ENCODE measurements at regions not wholly inside any gene's neighbourhood (a gene's known extent, or its start where the extent isn't known, plus 50 kb on each side); places are given as distances from the start of the nearest gene placed in this dataset.

DNA sequence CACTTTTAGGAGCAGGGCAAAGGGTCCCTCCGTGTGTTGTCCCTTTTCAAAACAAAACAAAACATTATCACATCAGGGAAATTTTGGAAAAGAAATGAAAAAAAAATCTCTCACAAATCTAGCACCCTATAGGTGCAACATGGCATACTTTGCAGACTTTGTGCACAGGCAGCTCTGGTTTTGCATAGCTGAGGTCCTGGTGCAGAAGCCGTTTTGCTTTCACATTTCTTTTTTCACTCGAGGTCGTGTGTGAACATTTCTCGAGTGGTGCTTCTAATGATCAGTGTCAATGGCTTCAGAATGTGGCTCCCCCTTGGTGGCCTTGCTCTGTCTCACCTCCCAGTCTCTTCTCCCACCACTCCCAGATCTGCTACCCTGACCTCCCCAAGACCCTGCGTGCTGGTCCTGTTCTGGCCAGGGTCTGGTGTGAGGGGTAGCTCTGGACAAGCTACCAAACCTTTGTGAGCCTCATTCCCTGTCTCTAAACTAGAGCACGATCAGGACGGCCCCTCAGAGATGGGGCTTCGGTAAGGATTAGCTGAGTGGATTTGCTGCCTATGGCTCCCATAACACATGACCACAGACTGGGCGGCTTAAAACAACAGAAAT is 258.0 kb downstream of the NSG2 start:
- H3K4me3 ChIP-seq (ENCODE audit: low read depth, low read length), result no peak overlapping the region
- TF ChIP-seq, protein P1, sequence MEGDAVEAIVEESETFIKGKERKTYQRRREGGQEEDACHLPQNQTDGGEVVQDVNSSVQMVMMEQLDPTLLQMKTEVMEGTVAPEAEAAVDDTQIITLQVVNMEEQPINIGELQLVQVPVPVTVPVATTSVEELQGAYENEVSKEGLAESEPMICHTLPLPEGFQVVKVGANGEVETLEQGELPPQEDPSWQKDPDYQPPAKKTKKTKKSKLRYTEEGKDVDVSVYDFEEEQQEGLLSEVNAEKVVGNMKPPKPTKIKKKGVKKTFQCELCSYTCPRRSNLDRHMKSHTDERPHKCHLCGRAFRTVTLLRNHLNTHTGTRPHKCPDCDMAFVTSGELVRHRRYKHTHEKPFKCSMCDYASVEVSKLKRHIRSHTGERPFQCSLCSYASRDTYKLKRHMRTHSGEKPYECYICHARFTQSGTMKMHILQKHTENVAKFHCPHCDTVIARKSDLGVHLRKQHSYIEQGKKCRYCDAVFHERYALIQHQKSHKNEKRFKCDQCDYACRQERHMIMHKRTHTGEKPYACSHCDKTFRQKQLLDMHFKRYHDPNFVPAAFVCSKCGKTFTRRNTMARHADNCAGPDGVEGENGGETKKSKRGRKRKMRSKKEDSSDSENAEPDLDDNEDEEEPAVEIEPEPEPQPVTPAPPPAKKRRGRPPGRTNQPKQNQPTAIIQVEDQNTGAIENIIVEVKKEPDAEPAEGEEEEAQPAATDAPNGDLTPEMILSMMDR (IDR thresholded peaks at IDR 0.05; ENCODE audit: insufficient read depth, low read depth, low read length), result no peak
- DNase-seq (ENCODE audit: low read depth), result no peak

GRCh38 chr5:174305241-174305681 is 259.8 kb downstream of the NSG2 start:
- DNase-seq (ENCODE audit: low read depth), result no peak
- TF ChIP-seq, protein P1 (IDR thresholded peaks at IDR 0.05; ENCODE audit: insufficient read depth, low read depth, low read length), result no peak

GRCh38 chr5:174306345-174307030 is 261.0 kb downstream of the NSG2 start:
- no peak for DNase-seq (ENCODE audit: low read depth)
- TF ChIP-seq, protein P1 (IDR thresholded peaks at IDR 0.05; ENCODE audit: insufficient read depth, low read depth, low read length), result no peak
- H3K4me3 ChIP-seq (ENCODE audit: low read depth, low read length), result no peak overlapping the region

More at GRCh38 chr5:174305241-174305681, 259.8 kb downstream of the NSG2 start:
- no peak overlapping the region for H3K4me3 ChIP-seq (ENCODE audit: low read depth, low read length)

DNA sequence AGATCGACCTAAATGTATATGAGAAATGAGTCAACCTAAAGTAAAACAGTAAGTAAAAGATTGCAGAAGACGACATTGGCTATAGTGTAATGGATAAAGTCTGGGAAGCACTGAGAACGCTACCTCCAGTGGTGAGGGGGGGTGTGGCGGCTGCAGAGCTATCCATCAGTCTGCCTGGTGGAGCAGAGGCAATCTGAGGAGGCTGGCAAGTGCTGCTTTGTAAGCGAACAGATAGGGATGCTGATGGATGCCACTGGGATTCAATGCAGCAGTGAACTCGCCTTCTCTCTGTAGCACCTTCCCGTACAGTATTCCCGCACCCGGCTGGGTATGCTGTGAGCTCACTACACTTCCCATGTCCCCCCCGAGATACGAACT is 261.5 kb downstream of the NSG2 start:
- no peak overlapping the region for H3K4me3 ChIP-seq (ENCODE audit: low read depth, low read length)
- TF ChIP-seq, protein P1 (IDR thresholded peaks at IDR 0.05; ENCODE audit: insufficient read depth, low read depth, low read length), result no peak
- DNase-seq (ENCODE audit: low read depth), result no peak

- TF ChIP-seq, protein P1 (IDR thresholded peaks at IDR 0.05; ENCODE audit: insufficient read depth, low read depth, low read length), result no peak
- no peak overlapping the region for H3K4me3 ChIP-seq (ENCODE audit: low read depth, low read length)
- no peak for DNase-seq (ENCODE audit: low read depth)
Measured at GRCh38 chr5:174307656-174308271, 262.3 kb downstream of the NSG2 start.

- TF ChIP-seq, protein P1 (IDR thresholded peaks at IDR 0.05; ENCODE audit: insufficient read depth, low read depth, low read length), result no peak
- H3K4me3 ChIP-seq (ENCODE audit: low read depth, low read length), result no peak overlapping the region
- DNase-seq (ENCODE audit: low read depth), result no peak
Measured at GRCh38 chr5:174309131-174309795, 263.8 kb downstream of the NSG2 start.
